CD4-positive, alpha-beta T cell (primary cell): ENCODE measurements at regions not wholly inside any gene's neighbourhood (a gene's known extent, or its start where the extent isn't known, plus 50 kb on each side); places are given as distances from the start of the nearest gene placed in this dataset.

Source experiments
- ATAC-seq: fragments of 200-7000 bp; cut with Tn5 transposase; one replicate; pipeline ENCODE4 v1.10.0; 2022; ENCODE audit warnings: mild to moderate bottlenecking; ENCODE audit not compliant: poor library complexity
- CTCF ChIA-PET: fragments of 350-600 bp; sonication (Branson Sonifier 250); formaldehyde crosslinking; loops from one replicate; lab custom pipeline; 2021; ENCODE audit warnings: antibody characterized with exemption, inconsistent platforms; lab: Charles Lee
- POLR2A ChIA-PET: fragments of 350-600 bp; sonication (Branson Sonifier 250); formaldehyde crosslinking; loops from one replicate; lab custom pipeline; 2021; ENCODE audit warnings: antibody characterized with exemption, inconsistent platforms; lab: Charles Lee
- DNase-seq, 14 experiments: peaks; one replicate each; pipeline ENCODE4 v3.0.0-alpha.2; 2013 to 2020; ENCODE audit warnings: mixed read lengths in 2 of 14
- H3K27ac ChIP-seq, 2 donors: one replicate each; pipeline versions ENCODE4 v1.5.1 to v1.7.0; 2013; ENCODE audit warnings: low read length in 2 of 2, low read depth in 1 of 2, mild to moderate bottlenecking in 1 of 2
- H3K27me3 ChIP-seq, 2 experiments: 1 replicate in 1 of 2; 2 replicates in 1 of 2; pipeline versions ENCODE4 v1.6.1 to v1.7.0; 2013; ENCODE audit warnings: low read length in 2 of 2, control low read depth in 1 of 2, mild to moderate bottlenecking in 1 of 2, moderate library complexity in 1 of 2; ENCODE audit not compliant: insufficient read depth in 2 of 2, control insufficient read depth in 1 of 2
- H3K36me3 ChIP-seq: one replicate; pipeline ENCODE4 v1.6.1; 2013; ENCODE audit warnings: low read length, control low read depth; ENCODE audit not compliant: insufficient read depth
- H3K4me1 ChIP-seq: one replicate; pipeline ENCODE4 v1.6.1; 2013; ENCODE audit warnings: low read length, control low read depth; ENCODE audit not compliant: insufficient read depth
- H3K4me3 ChIP-seq: one replicate; pipeline ENCODE4 v1.5.1; 2013; ENCODE audit warnings: mild to moderate bottlenecking, low read length, moderate library complexity
- H3K9me3 ChIP-seq, 2 experiments: 1 replicate in 1 of 2; 2 replicates in 1 of 2; pipeline versions ENCODE4 v1.6.1 to v1.7.0; 2013; ENCODE audit warnings: low read length in 2 of 2, mild to moderate bottlenecking in 2 of 2, control low read depth in 1 of 2, moderate library complexity in 1 of 2; ENCODE audit not compliant: control insufficient read depth in 1 of 2, insufficient read depth in 1 of 2
- H3K27ac Mint-ChIP-seq: one replicate; pipeline ENCODE4 v1.8.0; 2020; ENCODE audit warnings: mixed read lengths
- H3K27me3 Mint-ChIP-seq: one replicate; pipeline ENCODE4 v1.8.0; 2021; ENCODE audit warnings: mixed read lengths
- H3K36me3 Mint-ChIP-seq: one replicate; pipeline ENCODE4 v1.8.0; 2021; ENCODE audit warnings: low read depth, mixed read lengths
- H3K4me1 Mint-ChIP-seq: one replicate; pipeline ENCODE4 v1.8.0; 2021; ENCODE audit warnings: low read depth, mixed read lengths
- H3K4me3 Mint-ChIP-seq: one replicate; pipeline ENCODE4 v1.8.0; 2020; ENCODE audit warnings: mild to moderate bottlenecking, mixed read lengths
- H3K9me3 Mint-ChIP-seq: one replicate; pipeline ENCODE4 v1.8.0; 2020; ENCODE audit warnings: mixed read lengths
- CTCF ChIP-seq: fragments of 200-600 bp; IDR thresholded peaks from one replicate; pipeline ENCODE4 v1.8.0; 2022; ENCODE audit warnings: antibody characterized with exemption, mild to moderate bottlenecking
- intact Hi-C, 2 experiments: fragments of 100-400 bp; cut with DNase I in 1 of 2; cut with micrococcal nuclease in 1 of 2; formaldehyde crosslinking; loops; one replicate each; pipeline versions ENCODE4 v1.15.1 to v1.9.0; 2023 to 2025; cut with DNase I, micrococcal nuclease

GRCh38 chr6:139778688-139779087 is 404.2 kb upstream of the CITED2 start:
- no peaks in the 10 kb centered on the region for H3K4me1 Mint-ChIP-seq
- ATAC-seq (no peak), DNase-seq (no peak)
- H3K4me3 Mint-ChIP-seq, result no peak overlapping the region
- Histone ChIP-seq H3K27me3 (peaks cover 0 to 3% of the 10 kb centered on the region in 2 experiments), H3K4me3 (no peak overlapping the region), H3K27ac (no peak overlapping the region), H3K36me3 (no peaks in the 10 kb centered on the region), H3K9me3 (no peaks in the 10 kb centered on the region), H3K4me1 (no peaks in the 10 kb centered on the region)
- ChIA-PET POLR2A (no interaction called here), CTCF (no interaction called here)
- no peak for TF ChIP-seq CTCF
- H3K9me3 Mint-ChIP-seq, result no peaks in the 10 kb centered on the region
- intact Hi-C loops, result no loop called here
- H3K27me3 Mint-ChIP-seq, result peaks cover 11% of the 10 kb centered on the region
- H3K27ac Mint-ChIP-seq, result no peak overlapping the region
- no peaks in the 10 kb centered on the region for H3K36me3 Mint-ChIP-seq

GRCh38 chr6:139778106-139778505 is 403.7 kb upstream of the CITED2 start:
- intact Hi-C loops, result no loop called here
- Mint-ChIP-seq H3K27me3 (peaks cover 11% of the 10 kb centered on the region), H3K27ac (no peak overlapping the region)

GRCh38 chr6:139777202-139777970 is 402.9 kb upstream of the CITED2 start:
- H3K4me1 ChIP-seq, result no peaks in the 10 kb centered on the region
- H3K4me3 ChIP-seq, result no peak overlapping the region
- H3K9me3 ChIP-seq, result no peaks in the 10 kb centered on the region
- Mint-ChIP-seq H3K27me3 (peaks cover 11% of the 10 kb centered on the region), H3K9me3 (no peaks in the 10 kb centered on the region), H3K27ac (no peak overlapping the region), H3K4me1 (no peaks in the 10 kb centered on the region), H3K36me3 (no peaks in the 10 kb centered on the region), H3K4me3 (no peak overlapping the region)
- intact Hi-C loops, result no loop called here
- CTCF ChIA-PET, result no interaction called here
- H3K27me3 ChIP-seq, result peaks cover 0 to 3% of the 10 kb centered on the region in 2 experiments
- ATAC-seq (no peak), DNase-seq (no peak)
- POLR2A ChIA-PET, result no interaction called here
- no peaks in the 10 kb centered on the region for H3K36me3 ChIP-seq
- H3K27ac ChIP-seq, result no peak overlapping the region
- no peak for TF ChIP-seq CTCF

More at GRCh38 chr6:139778106-139778505, 403.7 kb upstream of the CITED2 start:
- peaks cover 0 to 3% of the 10 kb centered on the region in 2 experiments for H3K27me3 ChIP-seq
- ChIA-PET POLR2A (no interaction called here), CTCF (no interaction called here)
- no peak overlapping the region for H3K4me3 Mint-ChIP-seq
- ATAC-seq (no peak), DNase-seq (no peak)
- no peaks in the 10 kb centered on the region for H3K9me3 Mint-ChIP-seq
- H3K36me3 ChIP-seq, result no peaks in the 10 kb centered on the region
- no peaks in the 10 kb centered on the region for H3K9me3 ChIP-seq
- H3K4me1 Mint-ChIP-seq, result no peaks in the 10 kb centered on the region
- H3K4me3 ChIP-seq, result no peak overlapping the region
- no peaks in the 10 kb centered on the region for H3K36me3 Mint-ChIP-seq
- no peaks in the 10 kb centered on the region for H3K4me1 ChIP-seq
- no peak for TF ChIP-seq CTCF
- no peak overlapping the region for H3K27ac ChIP-seq
